22Rv1 (cell line): ENCODE measurements at regions not wholly inside any gene's neighbourhood (a gene's known extent, or its start where the extent isn't known, plus 50 kb on each side); places are given as distances from the start of the nearest gene placed in this dataset.

Experiments
- H3K27ac ChIP-seq: fragments of 450-650 bp; 2 replicates; pipeline ENCODE4 v1.5.1; 2017
- ZFX ChIP-seq: fragments of 450-650 bp; IDR thresholded peaks from 2 replicates; pipeline ENCODE4 v1.6.1; 2017; ENCODE audit warnings: antibody characterized with exemption, borderline replicate concordance
- TF ChIP-seq, protein P1 (sequence below): fragments of 450-650 bp; IDR thresholded peaks from 2 replicates; pipeline ENCODE4 v1.5.1; 2017; ENCODE audit warnings: mild to moderate bottlenecking

DNA sequence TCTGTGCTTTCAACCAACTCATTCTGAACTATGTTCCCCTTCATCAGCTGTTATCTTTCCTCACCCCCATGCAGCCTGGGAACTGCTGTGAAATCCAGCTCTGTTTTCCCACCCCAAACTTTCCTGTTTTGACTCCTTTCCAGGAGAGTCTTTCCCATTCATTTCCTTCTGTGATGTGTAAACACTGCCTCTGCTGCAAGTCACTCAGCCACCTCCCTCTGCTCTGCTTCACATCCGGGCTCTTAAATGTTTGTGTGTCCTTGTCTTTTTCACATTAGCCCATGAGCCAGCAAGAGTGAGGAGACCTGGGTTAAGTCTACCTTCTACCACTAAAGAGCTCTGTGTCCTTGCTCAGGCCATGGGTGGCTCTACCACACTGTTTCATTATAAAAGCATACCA is 137.5 kb downstream of the ICE1 start:
- TF ChIP-seq, protein P1, sequence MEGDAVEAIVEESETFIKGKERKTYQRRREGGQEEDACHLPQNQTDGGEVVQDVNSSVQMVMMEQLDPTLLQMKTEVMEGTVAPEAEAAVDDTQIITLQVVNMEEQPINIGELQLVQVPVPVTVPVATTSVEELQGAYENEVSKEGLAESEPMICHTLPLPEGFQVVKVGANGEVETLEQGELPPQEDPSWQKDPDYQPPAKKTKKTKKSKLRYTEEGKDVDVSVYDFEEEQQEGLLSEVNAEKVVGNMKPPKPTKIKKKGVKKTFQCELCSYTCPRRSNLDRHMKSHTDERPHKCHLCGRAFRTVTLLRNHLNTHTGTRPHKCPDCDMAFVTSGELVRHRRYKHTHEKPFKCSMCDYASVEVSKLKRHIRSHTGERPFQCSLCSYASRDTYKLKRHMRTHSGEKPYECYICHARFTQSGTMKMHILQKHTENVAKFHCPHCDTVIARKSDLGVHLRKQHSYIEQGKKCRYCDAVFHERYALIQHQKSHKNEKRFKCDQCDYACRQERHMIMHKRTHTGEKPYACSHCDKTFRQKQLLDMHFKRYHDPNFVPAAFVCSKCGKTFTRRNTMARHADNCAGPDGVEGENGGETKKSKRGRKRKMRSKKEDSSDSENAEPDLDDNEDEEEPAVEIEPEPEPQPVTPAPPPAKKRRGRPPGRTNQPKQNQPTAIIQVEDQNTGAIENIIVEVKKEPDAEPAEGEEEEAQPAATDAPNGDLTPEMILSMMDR = no peak
- no peak for TF ChIP-seq ZFX
- H3K27ac ChIP-seq = no peak overlapping the region

GRCh38 chr5:5558638-5559527 is 136.4 kb downstream of the ICE1 start:
- no peak overlapping the region for H3K27ac ChIP-seq
- TF ChIP-seq, protein P1 = no peak
- no peak for TF ChIP-seq ZFX

DNA sequence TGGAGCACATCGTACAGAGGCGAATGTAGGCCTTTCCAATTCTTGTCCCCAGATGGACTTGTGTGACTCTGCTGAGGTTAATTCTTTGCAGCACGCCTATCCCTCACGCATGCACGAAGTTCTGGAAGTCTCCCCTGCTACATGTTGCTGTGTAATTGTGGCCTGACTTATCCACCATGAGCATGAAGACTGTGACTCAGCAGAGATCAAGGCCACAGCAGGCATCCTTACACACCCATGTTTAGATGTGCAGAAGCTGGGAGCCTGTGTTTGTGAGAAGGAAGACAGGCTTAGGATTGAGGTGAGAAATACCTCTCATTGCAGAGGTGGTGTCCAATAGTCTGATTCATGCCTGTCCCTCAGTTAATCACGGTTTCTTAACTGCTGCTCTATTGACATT is 135.6 kb downstream of the ICE1 start:
- TF ChIP-seq ZFX = no peak
- TF ChIP-seq, protein P1 = no peak
- no peak overlapping the region for H3K27ac ChIP-seq

GRCh38 chr5:5551499-5551898 is 129.0 kb downstream of the ICE1 start:
- TF ChIP-seq, protein P1 = no peak
- TF ChIP-seq ZFX = no peak

DNA sequence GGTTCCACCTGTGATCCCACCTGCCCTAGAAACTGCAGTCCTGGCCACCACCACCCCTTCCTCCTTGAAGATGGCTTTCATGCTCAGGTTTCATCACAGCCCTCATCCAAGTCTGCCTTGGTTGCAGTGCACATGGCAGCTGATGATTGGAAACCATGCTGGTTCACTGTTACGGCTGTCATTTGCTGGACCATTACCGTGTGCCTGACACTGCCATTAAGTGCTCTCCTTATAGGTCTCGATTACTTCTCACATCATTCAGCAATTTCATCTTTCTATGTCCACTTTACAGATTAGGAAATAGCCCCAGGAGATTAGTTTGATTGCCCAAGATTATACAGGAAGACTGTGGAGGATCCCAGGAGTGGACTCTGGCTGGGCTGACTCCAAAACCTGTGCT is 123.9 kb downstream of the ICE1 start:
- TF ChIP-seq, protein P1 = no peak
- TF ChIP-seq ZFX = no peak
- H3K27ac ChIP-seq = no peak overlapping the region

More at GRCh38 chr5:5551499-5551898, 129.0 kb downstream of the ICE1 start:
- H3K27ac ChIP-seq = no peak overlapping the region

DNA sequence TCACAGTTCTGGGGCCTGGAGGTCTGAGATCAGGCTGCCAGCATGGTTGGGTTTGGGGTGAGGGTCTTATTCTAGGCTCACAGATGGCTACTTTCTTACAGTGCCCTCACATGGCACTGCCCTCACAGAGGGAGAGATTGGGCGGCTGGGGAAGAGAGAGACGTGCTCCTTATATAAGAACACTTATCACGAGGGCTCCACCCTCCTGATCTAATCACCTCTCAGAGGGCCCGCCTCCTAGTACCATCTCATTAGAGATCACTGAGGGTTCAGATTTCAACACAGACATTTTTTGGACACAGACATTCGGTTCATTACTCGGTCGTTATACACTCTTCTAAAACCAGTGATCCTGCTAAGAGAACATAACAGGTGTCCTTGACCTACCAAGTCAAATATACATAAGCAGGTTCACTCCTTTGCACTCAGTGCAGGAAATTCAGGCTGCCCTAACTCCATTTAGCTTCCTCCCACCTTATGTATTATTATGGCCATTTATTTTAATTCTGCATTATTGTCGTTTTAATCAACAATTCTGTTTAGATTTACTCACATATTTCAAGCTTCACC is 121.7 kb downstream of the ICE1 start:
- TF ChIP-seq ZFX = no peak
- TF ChIP-seq, protein P1 = no peak
- no peak overlapping the region for H3K27ac ChIP-seq

DNA sequence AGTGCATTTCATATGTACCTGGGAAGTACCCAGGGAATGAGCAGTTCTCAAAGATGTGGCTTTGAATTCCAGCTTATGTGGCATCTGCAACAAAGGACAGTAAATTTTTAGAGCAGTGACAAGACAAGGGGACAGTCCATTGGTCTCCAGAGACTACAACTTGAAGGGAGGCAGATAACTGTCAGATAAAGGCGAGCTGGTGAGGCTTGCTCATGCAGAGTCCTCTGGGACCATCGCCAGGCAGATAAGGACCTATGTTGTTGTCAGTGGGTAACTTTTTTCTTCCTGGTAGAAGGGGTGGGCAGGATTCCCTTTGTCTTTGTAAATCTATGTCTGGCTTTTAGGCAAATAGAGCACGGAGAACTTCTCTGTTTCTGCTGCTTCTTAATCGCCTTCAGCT is 120.2 kb downstream of the ICE1 start:
- H3K27ac ChIP-seq = no peak overlapping the region
- no peak for TF ChIP-seq ZFX
- TF ChIP-seq, protein P1 = no peak
